Activated CD8-positive, alpha-beta memory T cell treated with anti-CD3 and anti-CD28 coated beads, Interleukin-2, amount 10 ng/mL, durations not matched to agents 7 days and 5 days (primary cell): ENCODE measurements at regions not wholly inside any gene's neighbourhood (a gene's known extent, or its start where the extent isn't known, plus 50 kb on each side); places are given as distances from the start of the nearest gene placed in this dataset.

ENCODE experiments used
- ATAC-seq: fragments of 150-1000 bp; cut with Tn5 transposase; one replicate; pipeline ENCODE4 v1.10.0; 2021; ENCODE audit warnings: moderate library complexity
- CTCF ChIA-PET: fragments of 350-600 bp; sonication (Branson Sonifier 250); formaldehyde crosslinking; loops from one replicate; lab custom pipeline; 2021; ENCODE audit warnings: antibody characterized with exemption; lab: Charles Lee
- DNase-seq: peaks from one replicate; pipeline ENCODE4 v3.0.0-alpha.2; 2020
- H3K27ac Mint-ChIP-seq: one replicate; pipeline ENCODE4 v1.8.0; 2021; ENCODE audit warnings: mild to moderate bottlenecking, mixed read lengths
- H3K27me3 Mint-ChIP-seq: one replicate; pipeline ENCODE4 v1.8.0; 2021; ENCODE audit warnings: mixed read lengths
- H3K36me3 Mint-ChIP-seq: one replicate; pipeline ENCODE4 v1.8.0; 2021; ENCODE audit warnings: mild to moderate bottlenecking, mixed read lengths
- H3K4me1 Mint-ChIP-seq: one replicate; pipeline ENCODE4 v1.8.0; 2021; ENCODE audit warnings: mixed read lengths
- H3K4me3 Mint-ChIP-seq: one replicate; pipeline ENCODE4 v1.8.0; 2021; ENCODE audit warnings: mild to moderate bottlenecking, moderate library complexity, mixed read lengths
- H3K9me3 Mint-ChIP-seq: one replicate; pipeline ENCODE4 v1.8.0; 2022; ENCODE audit warnings: low read depth, mixed read lengths

- Mint-ChIP-seq H3K36me3 (peaks cover 2% of the 10 kb centered on the region), H3K9me3 (no peaks in the 10 kb centered on the region), H3K27ac (no peak overlapping the region), H3K27me3 (no peaks in the 10 kb centered on the region), H3K4me3 (no peak overlapping the region), H3K4me1 (no peaks in the 10 kb centered on the region)
- CTCF ChIA-PET, result interaction anchor here (0.9 to 1.1 kb wide), 3 partner anchors 109 to 372 kb away, joined by 3 read pairs; no protein-coding TSS in a partner anchor
- ATAC-seq (no peak), DNase-seq (no peak)
Measured at GRCh38 chr3:152076148-152076547, 192.6 kb upstream of the MBNL1 start.

GRCh38 chr3:152079980-152080379, 188.7 kb upstream of the MBNL1 start:
- H3K4me3 Mint-ChIP-seq, result no peak overlapping the region
- no peak overlapping the region for H3K27ac Mint-ChIP-seq
- H3K4me1 Mint-ChIP-seq, result no peaks in the 10 kb centered on the region
- CTCF ChIA-PET, result no interaction called here
- ATAC-seq (no peak), DNase-seq (no peak)
- peaks cover 2% of the 10 kb centered on the region for H3K36me3 Mint-ChIP-seq
- H3K27me3 Mint-ChIP-seq, result no peaks in the 10 kb centered on the region
- H3K9me3 Mint-ChIP-seq, result no peaks in the 10 kb centered on the region

- ATAC-seq (no peak), DNase-seq (no peak)
- CTCF ChIA-PET, result interaction anchor here (1.4 to 2.3 kb wide), 2 partner anchors 11 to 426 kb away, joined by 3 to 11 read pairs; no protein-coding TSS in a partner anchor
- Mint-ChIP-seq H3K4me1 (no peaks in the 10 kb centered on the region), H3K27me3 (no peaks in the 10 kb centered on the region), H3K4me3 (no peak overlapping the region), H3K36me3 (peaks cover 5% of the 10 kb centered on the region), H3K27ac (no peak overlapping the region), H3K9me3 (no peaks in the 10 kb centered on the region)
Measured at GRCh38 chr3:152083135-152083534, 185.6 kb upstream of the MBNL1 start.

- ATAC-seq (no peak), DNase-seq (no peak)
- Mint-ChIP-seq H3K27ac (no peak overlapping the region), H3K27me3 (peaks cover under 1% of the 10 kb centered on the region), H3K36me3 (peaks cover 3% of the 10 kb centered on the region), H3K4me1 (no peaks in the 10 kb centered on the region), H3K9me3 (no peaks in the 10 kb centered on the region), H3K4me3 (no peak overlapping the region)
- CTCF ChIA-PET, result no interaction called here
Measured at GRCh38 chr3:152084441-152085158, 184.1 kb upstream of the MBNL1 start.

- Mint-ChIP-seq H3K27ac (no peak overlapping the region), H3K27me3 (peaks cover 13% of the 10 kb centered on the region), H3K36me3 (peaks cover 3% of the 10 kb centered on the region), H3K4me1 (no peaks in the 10 kb centered on the region), H3K9me3 (no peaks in the 10 kb centered on the region), H3K4me3 (no peak overlapping the region)
- DNase-seq, result no peak
- CTCF ChIA-PET, result no interaction called here
- ATAC-seq, result no peak
Measured at GRCh38 chr3:152087153-152087552, 181.6 kb upstream of the MBNL1 start.

- Mint-ChIP-seq H3K4me3 (no peak overlapping the region), H3K4me1 (no peaks in the 10 kb centered on the region), H3K9me3 (no peaks in the 10 kb centered on the region), H3K27ac (no peak overlapping the region), H3K27me3 (peaks cover 13% of the 10 kb centered on the region), H3K36me3 (peaks cover 3% of the 10 kb centered on the region)
- DNase-seq (no peak), ATAC-seq (no peak)
- CTCF ChIA-PET, result no interaction called here
Measured at GRCh38 chr3:152089528-152089927, 179.2 kb upstream of the MBNL1 start.

- Mint-ChIP-seq H3K9me3 (no peaks in the 10 kb centered on the region), H3K27me3 (peaks cover 13% of the 10 kb centered on the region), H3K27ac (no peak overlapping the region)
Measured at GRCh38 chr3:152091725-152092124, 177.0 kb upstream of the MBNL1 start.

GRCh38 chr3:152093901-152094300, 174.8 kb upstream of the MBNL1 start:
- Mint-ChIP-seq H3K4me3 (no peak overlapping the region), H3K27ac (no peak overlapping the region), H3K36me3 (no peaks in the 10 kb centered on the region), H3K9me3 (no peaks in the 10 kb centered on the region), H3K27me3 (peaks cover 16% of the 10 kb centered on the region), H3K4me1 (no peaks in the 10 kb centered on the region)
- CTCF ChIA-PET, result no interaction called here
- no peak for ATAC-seq
- no peak for DNase-seq

More at GRCh38 chr3:152091725-152092124, 177.0 kb upstream of the MBNL1 start:
- no peak overlapping the region for H3K4me3 Mint-ChIP-seq
- no peaks in the 10 kb centered on the region for H3K36me3 Mint-ChIP-seq
- CTCF ChIA-PET, result no interaction called here
- DNase-seq, result no peak
- no peaks in the 10 kb centered on the region for H3K4me1 Mint-ChIP-seq
- ATAC-seq, result no peak

GRCh38 chr3:152094406-152094805, 174.3 kb upstream of the MBNL1 start:
- no peak overlapping the region for H3K4me3 Mint-ChIP-seq
- DNase-seq, result no peak
- no peaks in the 10 kb centered on the region for H3K9me3 Mint-ChIP-seq
- H3K27me3 Mint-ChIP-seq, result peaks cover 16% of the 10 kb centered on the region
- no peaks in the 10 kb centered on the region for H3K4me1 Mint-ChIP-seq
- CTCF ChIA-PET, result no interaction called here
- H3K36me3 Mint-ChIP-seq, result no peaks in the 10 kb centered on the region
- ATAC-seq, result no peak
- no peak overlapping the region for H3K27ac Mint-ChIP-seq

GRCh38 chr3:152095472-152095871, 173.3 kb upstream of the MBNL1 start:
- Mint-ChIP-seq H3K27me3 (peaks cover 9% of the 10 kb centered on the region), H3K36me3 (no peaks in the 10 kb centered on the region), H3K27ac (no peak overlapping the region), H3K4me3 (no peak overlapping the region), H3K4me1 (peaks cover 3% of the 10 kb centered on the region), H3K9me3 (no peaks in the 10 kb centered on the region)
- CTCF ChIA-PET, result no interaction called here
- ATAC-seq (no peak), DNase-seq (no peak)

- no peak for ATAC-seq
- CTCF ChIA-PET, result no interaction called here
- Mint-ChIP-seq H3K4me1 (peaks cover 7% of the 10 kb centered on the region), H3K27me3 (peaks cover 3% of the 10 kb centered on the region), H3K36me3 (no peaks in the 10 kb centered on the region), H3K27ac (no peak overlapping the region), H3K4me3 (no peak overlapping the region), H3K9me3 (no peaks in the 10 kb centered on the region)
- no peak for DNase-seq
Measured at GRCh38 chr3:152096280-152096906, 172.3 kb upstream of the MBNL1 start.

GRCh38 chr3:152097120-152097519, 171.6 kb upstream of the MBNL1 start:
- Mint-ChIP-seq H3K27me3 (peaks cover 3% of the 10 kb centered on the region), H3K4me1 (peaks cover 7% of the 10 kb centered on the region), H3K9me3 (no peaks in the 10 kb centered on the region), H3K4me3 (no peak overlapping the region), H3K36me3 (no peaks in the 10 kb centered on the region), H3K27ac (no peak overlapping the region)
- DNase-seq (no peak), ATAC-seq (no peak)
- CTCF ChIA-PET, result no interaction called here

GRCh38 chr3:152097770-152098169, 171.0 kb upstream of the MBNL1 start:
- Mint-ChIP-seq H3K27me3 (peaks cover 3% of the 10 kb centered on the region), H3K4me3 (no peak overlapping the region), H3K4me1 (peaks cover 7% of the 10 kb centered on the region), H3K27ac (no peak overlapping the region), H3K36me3 (no peaks in the 10 kb centered on the region), H3K9me3 (no peaks in the 10 kb centered on the region)
- DNase-seq, result no peak
- no peak for ATAC-seq
- CTCF ChIA-PET, result no interaction called here

GRCh38 chr3:152100491-152101132, 168.1 kb upstream of the MBNL1 start:
- H3K27me3 Mint-ChIP-seq, result peaks cover 6% of the 10 kb centered on the region
- H3K4me3 Mint-ChIP-seq, result no peak overlapping the region
- peaks cover 7% of the 10 kb centered on the region for H3K4me1 Mint-ChIP-seq
- H3K36me3 Mint-ChIP-seq, result no peaks in the 10 kb centered on the region
- CTCF ChIA-PET, result no interaction called here
- no peak overlapping the region for H3K27ac Mint-ChIP-seq
- DNase-seq, result no peak
- H3K9me3 Mint-ChIP-seq, result no peaks in the 10 kb centered on the region
- peak; percentile 45 for ATAC-seq
